ENCODE measurements at regions not wholly inside any gene's neighbourhood (a gene's known extent, or its start where the extent isn't known, plus 50 kb on each side); places are given as distances from the start of the nearest gene placed in this dataset. TPM values are rescaled to one million over a fixed set of nuclear protein-coding genes. Genes with fewer than 3 reads are reported as not detected.
A peak's percentile ranks its signal among the peaks of the same experiment; 100 is the strongest.

- no peaks in the 10 kb centered on the region for H3K9me3 ChIP-seq (ENCODE audit: control insufficient read depth, insufficient read depth, low read length)
- H3K4me1 ChIP-seq (ENCODE audit: control insufficient read depth, insufficient read depth, low read length), result no peaks in the 10 kb centered on the region
- H3K27ac ChIP-seq (ENCODE audit: low read depth, low read length), result no peak overlapping the region
- DNase-seq (ENCODE audit: low read depth in 4 of 6, low spot score in 6 of 6), result no peak
- no peak overlapping the region for H3K4me3 ChIP-seq (ENCODE audit: low read depth, low read length)
- no CpG with 5 or more reads among the region's 9 CpGs for WGBS (ENCODE audit: insufficient coverage)
- H3K36me3 ChIP-seq (ENCODE audit: control insufficient read depth, insufficient read depth, low read length), result no peaks in the 10 kb centered on the region
- H3K27me3 ChIP-seq (ENCODE audit: control insufficient read depth, insufficient read depth, low read length), result no peaks in the 10 kb centered on the region
Measured at GRCh38 chr7:21370283-21370982, 57.5 kb upstream of the SP4 start.

DNA sequence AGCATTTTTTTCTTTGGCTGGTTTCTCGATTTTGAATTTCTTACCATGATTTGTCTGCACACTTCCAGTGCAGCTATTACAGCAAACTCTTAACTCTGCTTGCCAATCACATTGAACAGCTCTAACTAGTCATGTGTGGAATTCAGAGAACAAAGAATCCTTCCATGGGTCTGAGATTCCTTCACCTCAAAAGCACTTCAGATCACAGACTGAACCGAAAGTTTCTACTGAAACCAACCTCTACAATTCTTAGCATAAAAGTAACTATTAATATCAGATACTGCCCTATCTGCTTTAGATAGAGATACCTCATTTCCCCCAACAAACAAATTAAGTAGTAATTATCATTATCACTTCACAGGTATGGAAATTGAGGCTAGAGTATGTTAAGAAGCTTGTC, 56.5 kb upstream of the SP4 start:
- no CpG with 5 or more reads among the region's 2 CpGs for WGBS (ENCODE audit: insufficient coverage)
- Histone ChIP-seq H3K9me3 (ENCODE audit: control insufficient read depth, insufficient read depth, low read length) (no peaks in the 10 kb centered on the region), H3K36me3 (ENCODE audit: control insufficient read depth, insufficient read depth, low read length) (no peaks in the 10 kb centered on the region), H3K4me1 (ENCODE audit: control insufficient read depth, insufficient read depth, low read length) (no peaks in the 10 kb centered on the region), H3K4me3 (ENCODE audit: low read depth, low read length) (no peak overlapping the region), H3K27me3 (ENCODE audit: control insufficient read depth, insufficient read depth, low read length) (no peaks in the 10 kb centered on the region), H3K27ac (ENCODE audit: low read depth, low read length) (no peak overlapping the region)
- peak in 1 of 6 donors; percentile 8 for DNase-seq (ENCODE audit: low read depth in 4 of 6, low spot score in 6 of 6)

DNA sequence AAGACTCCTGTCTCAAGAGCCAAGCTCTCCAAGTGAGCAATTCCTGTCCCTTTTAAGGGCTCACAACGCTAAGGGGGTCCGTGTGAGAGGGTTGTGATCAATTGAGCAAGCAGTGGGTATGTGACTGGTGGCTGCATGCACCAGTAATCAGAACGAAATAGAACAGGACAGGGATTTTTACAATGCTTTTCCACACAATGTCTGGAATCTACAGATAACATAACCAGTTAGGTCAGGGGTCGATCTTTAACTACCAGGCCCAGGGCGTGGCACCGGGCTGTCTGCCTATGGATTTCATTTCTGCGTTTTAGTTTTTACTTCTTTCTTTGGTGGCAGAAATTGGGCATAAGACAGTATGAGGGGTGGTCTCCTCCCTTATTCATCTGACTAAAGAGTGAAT, 54.9 kb upstream of the SP4 start:
- Histone ChIP-seq H3K27me3 (ENCODE audit: control insufficient read depth, insufficient read depth, low read length) (no peaks in the 10 kb centered on the region), H3K9me3 (ENCODE audit: control insufficient read depth, insufficient read depth, low read length) (peaks cover 3% of the 10 kb centered on the region), H3K27ac (ENCODE audit: low read depth, low read length) (no peak overlapping the region), H3K4me1 (ENCODE audit: control insufficient read depth, insufficient read depth, low read length) (no peaks in the 10 kb centered on the region), H3K4me3 (ENCODE audit: low read depth, low read length) (no peak overlapping the region), H3K36me3 (ENCODE audit: control insufficient read depth, insufficient read depth, low read length) (no peaks in the 10 kb centered on the region)
- no peak for DNase-seq (ENCODE audit: low read depth in 4 of 6, low spot score in 6 of 6)
- WGBS (ENCODE audit: insufficient coverage), result no CpG with 5 or more reads among the region's 7 CpGs

- no peaks in the 10 kb centered on the region for H3K4me1 ChIP-seq (ENCODE audit: control insufficient read depth, insufficient read depth, low read length)
- H3K36me3 ChIP-seq (ENCODE audit: control insufficient read depth, insufficient read depth, low read length), result no peaks in the 10 kb centered on the region
- peaks cover 3% of the 10 kb centered on the region for H3K9me3 ChIP-seq (ENCODE audit: control insufficient read depth, insufficient read depth, low read length)
- no peak overlapping the region for H3K4me3 ChIP-seq (ENCODE audit: low read depth, low read length)
- no peaks in the 10 kb centered on the region for H3K27me3 ChIP-seq (ENCODE audit: control insufficient read depth, insufficient read depth, low read length)
- no peak overlapping the region for H3K27ac ChIP-seq (ENCODE audit: low read depth, low read length)
- no peak for DNase-seq (ENCODE audit: low read depth in 4 of 6, low spot score in 6 of 6)
- WGBS (ENCODE audit: insufficient coverage), result no CpG with 5 or more reads among the region's 2 CpGs
Measured at GRCh38 chr7:21374134-21374533, 53.7 kb upstream of the SP4 start.

GRCh38 chr7:21377545-21377944, 50.3 kb upstream of the SP4 start:
- H3K9me3 ChIP-seq (ENCODE audit: control insufficient read depth, insufficient read depth, low read length), result peaks cover 3% of the 10 kb centered on the region
- DNase-seq (ENCODE audit: low read depth in 4 of 6, low spot score in 6 of 6), result no peak
- H3K27me3 ChIP-seq (ENCODE audit: control insufficient read depth, insufficient read depth, low read length), result no peaks in the 10 kb centered on the region
- H3K4me3 ChIP-seq (ENCODE audit: low read depth, low read length), result no peak overlapping the region
- no peaks in the 10 kb centered on the region for H3K36me3 ChIP-seq (ENCODE audit: control insufficient read depth, insufficient read depth, low read length)
- H3K27ac ChIP-seq (ENCODE audit: low read depth, low read length), result no peak overlapping the region
- 100% methylated on average over 2 of the region's 2 CpGs for WGBS (ENCODE audit: insufficient coverage)
- H3K4me1 ChIP-seq (ENCODE audit: control insufficient read depth, insufficient read depth, low read length), result no peaks in the 10 kb centered on the region

Small RNA genes in the stretch of these regions (small RNA-seq; reads per million reads assigned to genes)
- gene RN7SL542P (ENCODE audit: low replicate concordance), result not detected

All from spinal cord (tissue), 10 donors.